ENCODE measurements at regions not wholly inside any gene's neighbourhood (a gene's known extent, or its start where the extent isn't known, plus 50 kb on each side); places are given as distances from the start of the nearest gene placed in this dataset.

- TF ChIP-seq CTCF (conservative IDR thresholded peaks at IDR 0.05): no peak
- peaks cover 12% of the 10 kb centered on the region for H3K4me1 Mint-ChIP-seq
- no peak for DNase-seq (ENCODE audit: low read depth, low spot score)
- no peak overlapping the region for H3K27ac Mint-ChIP-seq (ENCODE audit: unreplicated experiment)
- H3K36me3 Mint-ChIP-seq (ENCODE audit: low read depth): no peaks in the 10 kb centered on the region
- no peaks in the 10 kb centered on the region for H3K9me3 Mint-ChIP-seq
- no peak overlapping the region for H3K4me3 Mint-ChIP-seq
- no peaks in the 10 kb centered on the region for H3K27me3 Mint-ChIP-seq (ENCODE audit: low read depth)
These were observed 122.7 kb downstream of the LY86 start for GRCh38 chr6:6711031-6711785.

DNA sequence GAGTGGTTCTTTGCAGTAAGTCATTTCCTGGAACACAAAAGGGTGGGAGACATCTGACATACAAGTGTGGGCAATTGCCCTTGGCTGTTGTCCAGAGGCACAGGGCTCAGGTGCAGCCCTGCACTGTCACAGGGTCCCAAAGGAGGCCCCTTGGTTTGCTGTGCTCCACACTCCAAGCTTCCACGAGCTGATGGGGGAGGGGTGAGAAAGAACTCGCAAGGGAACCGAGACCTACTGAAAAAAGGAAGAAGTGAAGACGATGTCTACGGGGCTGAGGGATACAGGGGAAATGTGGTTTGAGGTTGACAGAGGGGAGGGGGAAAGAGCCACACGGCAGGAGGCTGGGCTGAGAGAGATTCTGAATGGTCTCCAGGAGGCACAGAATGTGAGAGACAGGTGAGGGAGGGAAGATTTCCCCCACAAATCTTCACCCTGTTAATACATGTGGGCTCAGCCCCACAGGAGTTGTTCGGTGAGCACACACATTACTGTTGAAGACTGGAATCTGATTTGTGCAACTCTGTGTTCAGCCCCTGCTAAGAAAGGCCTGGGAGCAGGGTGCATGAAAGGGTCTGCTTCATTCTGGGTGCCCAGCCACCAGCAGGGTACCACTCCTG lies 123.4 kb downstream of the LY86 start:
- Mint-ChIP-seq H3K9me3 (no peaks in the 10 kb centered on the region), H3K4me3 (no peak overlapping the region), H3K27me3 (ENCODE audit: low read depth) (no peaks in the 10 kb centered on the region), H3K36me3 (ENCODE audit: low read depth) (no peaks in the 10 kb centered on the region), H3K4me1 (peaks cover 12% of the 10 kb centered on the region), H3K27ac (ENCODE audit: unreplicated experiment) (no peak overlapping the region)
- no peak for TF ChIP-seq CTCF (conservative IDR thresholded peaks at IDR 0.05)
- DNase-seq (ENCODE audit: low read depth, low spot score): no peak

DNA sequence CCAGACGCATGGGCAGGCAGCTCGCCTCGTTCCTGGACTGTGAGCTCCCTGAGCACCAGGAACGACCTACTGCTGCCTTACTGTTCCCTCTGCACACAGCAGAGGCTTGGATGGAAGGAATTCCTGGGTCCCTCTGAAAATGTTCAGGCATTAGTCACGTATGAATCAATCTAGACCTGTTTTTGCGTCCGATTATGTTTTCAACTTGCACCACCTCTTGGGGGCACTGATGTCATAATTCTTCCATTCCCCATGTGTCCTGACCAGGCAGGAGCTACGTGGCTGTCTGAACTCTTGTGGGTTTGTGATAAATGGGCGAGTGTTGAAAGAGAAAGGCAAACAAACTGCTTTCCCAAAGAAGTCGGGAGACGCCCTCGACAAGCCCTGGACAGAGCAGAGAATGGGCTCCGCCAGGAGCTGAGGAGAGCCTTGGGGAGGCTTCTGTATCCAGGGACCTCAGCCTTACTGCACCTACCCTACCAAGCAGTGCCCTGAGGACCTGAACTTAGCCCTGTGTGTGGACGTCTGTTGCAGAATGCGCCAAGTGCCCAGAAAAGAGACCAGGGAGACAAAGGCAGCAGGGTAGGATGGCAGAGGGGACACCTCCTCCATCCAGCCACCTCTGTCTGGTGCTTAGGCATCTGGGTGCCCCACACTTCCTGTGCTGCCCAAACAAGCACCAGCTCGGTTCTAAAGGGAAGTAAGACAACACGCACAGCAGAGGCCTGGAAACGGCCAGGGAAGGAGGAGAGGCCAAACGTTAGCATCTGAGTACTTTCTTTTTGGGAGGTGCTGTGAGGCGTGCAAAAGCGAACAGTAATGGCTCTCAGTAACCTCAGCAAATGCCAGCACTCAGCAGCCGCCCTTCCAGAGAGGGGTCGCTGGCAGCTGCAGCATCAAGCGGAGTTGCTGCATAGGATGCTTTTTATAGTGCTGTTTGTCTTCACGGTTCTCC lies 124.2 kb downstream of the LY86 start:
- Mint-ChIP-seq H3K27me3 (ENCODE audit: low read depth) (no peaks in the 10 kb centered on the region), H3K4me3 (no peak overlapping the region), H3K4me1 (peaks cover 12% of the 10 kb centered on the region), H3K27ac (ENCODE audit: unreplicated experiment) (no peak overlapping the region), H3K36me3 (ENCODE audit: low read depth) (no peaks in the 10 kb centered on the region), H3K9me3 (no peaks in the 10 kb centered on the region)
- DNase-seq (ENCODE audit: low read depth, low spot score): no peak
- TF ChIP-seq CTCF (conservative IDR thresholded peaks at IDR 0.05): no peak

GRCh38 chr6:6713657-6714056 lies 125.1 kb downstream of the LY86 start:
- Mint-ChIP-seq H3K9me3 (no peaks in the 10 kb centered on the region), H3K27me3 (ENCODE audit: low read depth) (no peaks in the 10 kb centered on the region), H3K27ac (ENCODE audit: unreplicated experiment) (no peak overlapping the region), H3K36me3 (ENCODE audit: low read depth) (no peaks in the 10 kb centered on the region), H3K4me3 (no peak overlapping the region), H3K4me1 (peaks cover 12% of the 10 kb centered on the region)
- no peak for TF ChIP-seq CTCF (conservative IDR thresholded peaks at IDR 0.05)
- DNase-seq (ENCODE audit: low read depth, low spot score): no peak

DNA sequence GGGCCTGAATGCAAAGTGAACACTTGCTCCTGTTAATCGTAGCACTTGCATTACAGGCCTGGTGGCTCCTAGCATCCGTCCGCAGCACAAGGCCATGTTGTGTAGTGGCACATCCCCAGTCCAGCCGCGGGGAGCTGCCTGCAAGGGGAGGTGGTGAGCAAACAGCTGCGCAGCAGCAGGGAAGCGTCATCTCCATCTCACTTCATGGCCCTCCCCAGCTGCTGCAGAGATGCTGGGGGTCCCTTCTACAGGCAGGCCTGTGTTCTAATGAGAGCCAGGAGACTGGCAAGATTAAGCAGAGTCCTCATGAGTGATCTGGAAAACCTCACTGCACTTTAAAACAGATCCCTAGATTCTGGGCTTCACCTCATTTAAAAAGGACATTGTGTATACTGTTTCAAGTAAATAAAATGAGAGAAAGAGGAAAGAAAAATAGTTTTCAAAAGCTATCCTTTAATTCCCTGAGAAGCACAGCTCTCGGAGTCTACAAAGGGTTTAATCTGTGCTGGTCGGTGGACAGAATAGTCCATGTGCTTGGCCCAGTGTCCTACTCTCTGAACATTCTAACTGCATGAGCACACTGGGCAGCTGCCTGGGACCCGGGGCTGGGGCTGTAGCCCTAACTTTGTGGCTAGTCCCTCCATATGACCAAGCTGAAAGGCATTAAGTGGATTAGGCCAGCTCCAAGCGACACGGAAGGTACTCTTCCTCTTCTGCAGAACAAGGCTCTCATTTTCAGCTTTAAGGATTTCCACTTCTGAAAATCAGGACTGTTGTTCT lies 125.8 kb downstream of the LY86 start:
- Mint-ChIP-seq H3K4me3 (no peak overlapping the region), H3K4me1 (peaks cover 12% of the 10 kb centered on the region), H3K36me3 (ENCODE audit: low read depth) (no peaks in the 10 kb centered on the region), H3K27me3 (ENCODE audit: low read depth) (no peaks in the 10 kb centered on the region), H3K27ac (ENCODE audit: unreplicated experiment) (no peak overlapping the region), H3K9me3 (no peaks in the 10 kb centered on the region)
- DNase-seq (ENCODE audit: low read depth, low spot score): no peak
- TF ChIP-seq CTCF (conservative IDR thresholded peaks at IDR 0.05): no peak
